ENCODE measurements at regions not wholly inside any gene's neighbourhood (a gene's known extent, or its start where the extent isn't known, plus 50 kb on each side); places are given as distances from the start of the nearest gene placed in this dataset.

DNA sequence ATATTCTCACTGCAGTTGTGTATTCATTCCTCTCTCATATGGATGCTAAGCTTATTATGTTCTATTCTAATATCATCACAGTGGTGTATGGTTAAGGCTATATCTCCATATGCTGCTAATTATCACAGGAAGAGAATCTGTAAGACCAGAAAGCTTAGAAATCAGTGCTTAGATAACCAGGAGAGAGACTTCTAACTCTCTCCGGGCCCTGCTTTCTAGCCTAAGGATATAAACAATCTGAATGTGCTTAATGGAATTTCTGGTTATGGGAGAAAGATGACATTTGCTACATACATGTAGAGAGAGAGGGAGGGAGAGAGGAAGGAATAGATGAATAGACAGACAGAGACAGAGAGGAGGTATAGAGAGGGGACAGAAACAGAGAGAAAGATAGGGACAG is 1231.3 kb downstream of the EPHA7 start:
- Histone ChIP-seq H3K9me3 (replicated peaks in 1 of 2; ENCODE audit: control insufficient read depth in 1 of 2, insufficient read depth in 1 of 2, low read length in 2 of 2) (no peaks in the 10 kb centered on the region), H4K20me1 (ENCODE audit: insufficient read depth, low read length) (no peaks in the 10 kb centered on the region), H3K79me2 (ENCODE audit: insufficient read depth, low read length) (no peaks in the 10 kb centered on the region), H3K27me3 (ENCODE audit: control insufficient read depth in 2 of 2, insufficient read depth in 2 of 2, low read length in 2 of 2) (no peaks in the 10 kb centered on the region), H3K4me3 (replicated peaks in 1 of 3; ENCODE audit: low read depth in 2 of 3, low read length in 3 of 3) (no peak overlapping the region), H3K4me2 (replicated peaks; ENCODE audit: extremely low read depth, low read length, poor library complexity, severe bottlenecking) (no peak overlapping the region), H3K4me1 (ENCODE audit: control insufficient read depth in 1 of 2, insufficient read depth in 2 of 2, low read length in 2 of 2) (no peaks in the 10 kb centered on the region), H3K27ac (ENCODE audit: low read depth in 1 of 2, low read length in 2 of 2) (no peak overlapping the region), H2AFZ (ENCODE audit: insufficient read depth, low read depth, low read length, poor library complexity, severe bottlenecking) (no peak overlapping the region), H3K9ac (ENCODE audit: insufficient read depth, low read length, poor library complexity, severe bottlenecking) (no peak overlapping the region), H3K36me3 (replicated peaks in 1 of 2; ENCODE audit: control insufficient read depth in 1 of 2, insufficient read depth in 2 of 2, low read length in 2 of 2) (no peaks in the 10 kb centered on the region)
- no peak for DNase-seq
- Mint-ChIP-seq H3K9me3 (peaks cover 0 to 2% (median 0%) of the 10 kb centered on the region in 7 donors), H3K36me3 (no peaks in the 10 kb centered on the region), H3K4me1 (no peaks in the 10 kb centered on the region), H3K4me3 (no peak overlapping the region), H3K27me3 (ENCODE audit: low read depth in 3 of 3) (peaks cover 0 to 3% (median 2%) of the 10 kb centered on the region in 3 donors), H3K27ac (no peak overlapping the region)
- TF ChIP-seq, protein P1, sequence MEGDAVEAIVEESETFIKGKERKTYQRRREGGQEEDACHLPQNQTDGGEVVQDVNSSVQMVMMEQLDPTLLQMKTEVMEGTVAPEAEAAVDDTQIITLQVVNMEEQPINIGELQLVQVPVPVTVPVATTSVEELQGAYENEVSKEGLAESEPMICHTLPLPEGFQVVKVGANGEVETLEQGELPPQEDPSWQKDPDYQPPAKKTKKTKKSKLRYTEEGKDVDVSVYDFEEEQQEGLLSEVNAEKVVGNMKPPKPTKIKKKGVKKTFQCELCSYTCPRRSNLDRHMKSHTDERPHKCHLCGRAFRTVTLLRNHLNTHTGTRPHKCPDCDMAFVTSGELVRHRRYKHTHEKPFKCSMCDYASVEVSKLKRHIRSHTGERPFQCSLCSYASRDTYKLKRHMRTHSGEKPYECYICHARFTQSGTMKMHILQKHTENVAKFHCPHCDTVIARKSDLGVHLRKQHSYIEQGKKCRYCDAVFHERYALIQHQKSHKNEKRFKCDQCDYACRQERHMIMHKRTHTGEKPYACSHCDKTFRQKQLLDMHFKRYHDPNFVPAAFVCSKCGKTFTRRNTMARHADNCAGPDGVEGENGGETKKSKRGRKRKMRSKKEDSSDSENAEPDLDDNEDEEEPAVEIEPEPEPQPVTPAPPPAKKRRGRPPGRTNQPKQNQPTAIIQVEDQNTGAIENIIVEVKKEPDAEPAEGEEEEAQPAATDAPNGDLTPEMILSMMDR (IDR thresholded peaks at IDR 0.05) = no peak
- intact Hi-C loops (cut with micrococcal nuclease) = no loop called here
- no CpG with 5 or more reads among the region's 1 CpG for WGBS (ENCODE audit: insufficient coverage)

DNA sequence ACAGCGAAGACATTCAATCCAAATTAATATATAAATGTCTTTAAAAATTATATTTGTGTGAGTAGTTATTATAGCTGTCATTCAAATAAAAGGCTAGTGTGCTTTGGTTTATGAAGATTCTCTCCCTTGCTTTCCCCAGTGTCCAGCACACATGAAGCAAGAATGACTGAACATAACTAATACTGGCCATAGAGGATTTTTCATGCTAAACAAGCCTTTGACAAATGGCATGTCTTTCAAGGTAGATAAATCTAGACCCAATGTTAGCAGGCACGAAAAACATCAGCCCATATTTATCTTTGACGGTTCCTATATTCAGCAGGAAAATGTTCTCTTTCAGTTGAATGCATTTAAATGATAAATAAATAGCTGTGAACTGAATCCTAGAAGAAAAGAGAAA is 1234.4 kb downstream of the EPHA7 start:
- Histone ChIP-seq H3K79me2 (ENCODE audit: insufficient read depth, low read length) (no peaks in the 10 kb centered on the region), H3K9ac (ENCODE audit: insufficient read depth, low read length, poor library complexity, severe bottlenecking) (no peak overlapping the region), H2AFZ (ENCODE audit: insufficient read depth, low read depth, low read length, poor library complexity, severe bottlenecking) (no peak overlapping the region), H4K20me1 (ENCODE audit: insufficient read depth, low read length) (no peaks in the 10 kb centered on the region), H3K9me3 (replicated peaks in 1 of 2; ENCODE audit: control insufficient read depth in 1 of 2, insufficient read depth in 1 of 2, low read length in 2 of 2) (no peaks in the 10 kb centered on the region), H3K27me3 (ENCODE audit: control insufficient read depth in 2 of 2, insufficient read depth in 2 of 2, low read length in 2 of 2) (no peaks in the 10 kb centered on the region), H3K27ac (ENCODE audit: low read depth in 1 of 2, low read length in 2 of 2) (no peak overlapping the region), H3K36me3 (replicated peaks in 1 of 2; ENCODE audit: control insufficient read depth in 1 of 2, insufficient read depth in 2 of 2, low read length in 2 of 2) (no peaks in the 10 kb centered on the region), H3K4me3 (replicated peaks in 1 of 3; ENCODE audit: low read depth in 2 of 3, low read length in 3 of 3) (no peak overlapping the region), H3K4me2 (replicated peaks; ENCODE audit: extremely low read depth, low read length, poor library complexity, severe bottlenecking) (no peak overlapping the region), H3K4me1 (ENCODE audit: control insufficient read depth in 1 of 2, insufficient read depth in 2 of 2, low read length in 2 of 2) (no peaks in the 10 kb centered on the region)
- Mint-ChIP-seq H3K4me3 (no peak overlapping the region), H3K36me3 (no peaks in the 10 kb centered on the region), H3K4me1 (no peaks in the 10 kb centered on the region), H3K27me3 (ENCODE audit: low read depth in 3 of 3) (peaks cover 0 to 3% (median under 1%) of the 10 kb centered on the region in 3 donors), H3K9me3 (peaks cover 0 to 1% (median 0%) of the 10 kb centered on the region in 7 donors), H3K27ac (no peak overlapping the region)
- no CpG with 5 or more reads among the region's 3 CpGs for WGBS (ENCODE audit: insufficient coverage)
- intact Hi-C loops (cut with micrococcal nuclease) = no loop called here
- TF ChIP-seq, protein P1 (IDR thresholded peaks at IDR 0.05) = no peak
- no peak for DNase-seq
